Left colon (tissue), 2 donors: ENCODE measurements at regions not wholly inside any gene's neighbourhood (a gene's known extent, or its start where the extent isn't known, plus 50 kb on each side); places are given as distances from the start of the nearest gene placed in this dataset.
A peak's percentile ranks its signal among the peaks of the same experiment; 100 is the strongest.

Source experiments
- ATAC-seq: fragments of 200-7000 bp; cut with Tn5 transposase; one replicate; pipeline ENCODE4 v1.9.1; 2020; ENCODE audit warnings: mild to moderate bottlenecking, moderate library complexity
- DNase-seq, 2 donors: peaks; one replicate each; pipeline ENCODE4 v3.0.0-alpha.2; 2020
- intact Hi-C, 2 donors: fragments of 100-400 bp; cut with DNase I in 1 of 2; cut with micrococcal nuclease in 1 of 2; formaldehyde crosslinking; loops; one replicate each; pipeline versions ENCODE4 v1.11.2 to v1.14.0; 2022; cut with DNase I, micrococcal nuclease
- donor health status: DM: no; HTN: no; CAD: no.
- donor health status: DM: yes; HTN: yes; CAD: no.

DNA sequence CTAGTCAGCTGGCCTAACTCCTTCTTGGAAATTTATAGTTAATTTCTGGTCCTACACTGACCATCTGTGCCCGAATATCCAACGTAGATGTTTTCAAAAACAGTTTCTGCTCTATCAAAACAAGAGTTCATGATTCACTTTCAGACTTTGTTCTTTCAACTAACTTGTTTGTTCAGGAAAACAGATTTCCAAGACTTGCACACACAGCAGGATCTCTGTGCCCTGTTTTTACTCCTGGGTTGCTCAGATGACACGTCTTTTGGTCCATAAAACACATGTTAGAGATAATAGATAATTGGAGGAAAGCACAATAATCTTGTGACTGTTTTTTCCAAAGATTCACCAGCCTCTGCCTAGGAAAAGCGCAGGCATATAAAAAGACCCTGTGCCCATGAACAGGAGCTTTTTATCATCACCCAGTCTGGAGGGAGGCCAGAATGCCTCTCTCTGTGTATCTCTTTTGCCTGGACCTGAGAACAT lies 218.0 kb downstream of the IRS2 start:
- ATAC-seq (no peak), DNase-seq (no peak)

DNA sequence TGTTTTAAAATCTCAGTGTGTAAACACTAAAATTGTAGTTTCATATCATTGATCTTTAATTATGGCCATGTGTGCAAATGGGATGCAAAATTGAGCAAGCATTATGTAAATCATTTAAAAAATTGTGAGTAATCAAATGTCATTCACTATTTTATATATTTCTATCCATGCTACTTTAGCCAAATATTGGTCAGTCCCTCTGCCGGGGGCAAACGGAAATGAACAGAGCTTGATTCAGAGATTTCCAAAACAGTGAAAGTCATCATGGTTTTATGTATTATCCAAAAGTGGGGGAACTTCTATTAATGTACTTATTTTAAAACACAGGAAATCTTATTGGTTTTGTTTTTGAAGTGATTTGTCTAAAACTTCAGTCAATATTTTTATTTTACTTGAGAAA lies 219.1 kb downstream of the IRS2 start:
- no peak for DNase-seq
- ATAC-seq, result no peak
- intact Hi-C loops, result no loop called here

More for the DNA sequence above, 218.0 kb downstream of the IRS2 start:
- intact Hi-C loops, result no loop called here

DNA sequence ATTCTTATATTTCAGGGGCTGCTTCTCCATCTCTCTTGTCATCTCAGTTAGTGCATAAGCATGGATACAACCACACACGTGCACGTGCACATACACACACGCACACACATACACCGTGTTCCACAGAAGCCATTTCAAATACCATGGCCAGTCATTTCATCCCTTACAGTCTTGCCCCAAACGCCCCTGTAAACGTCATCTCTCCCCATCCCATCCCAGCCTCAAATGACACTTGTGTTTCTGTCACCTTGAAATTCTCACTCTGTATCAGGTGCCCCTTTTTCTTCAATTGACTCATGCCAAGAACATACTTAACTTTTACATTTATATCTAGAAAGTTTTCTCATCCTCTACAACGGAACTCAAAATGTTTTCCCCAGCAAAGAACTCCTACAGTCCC lies 220.5 kb downstream of the IRS2 start:
- ATAC-seq, result no peak
- intact Hi-C loops, result no loop called here
- no peak for DNase-seq

- intact Hi-C loops, result no loop called here
- no peak for ATAC-seq
- no peak for DNase-seq
Measured at GRCh38 chr13:109548374-109548773, 238.0 kb downstream of the IRS2 start.

DNA sequence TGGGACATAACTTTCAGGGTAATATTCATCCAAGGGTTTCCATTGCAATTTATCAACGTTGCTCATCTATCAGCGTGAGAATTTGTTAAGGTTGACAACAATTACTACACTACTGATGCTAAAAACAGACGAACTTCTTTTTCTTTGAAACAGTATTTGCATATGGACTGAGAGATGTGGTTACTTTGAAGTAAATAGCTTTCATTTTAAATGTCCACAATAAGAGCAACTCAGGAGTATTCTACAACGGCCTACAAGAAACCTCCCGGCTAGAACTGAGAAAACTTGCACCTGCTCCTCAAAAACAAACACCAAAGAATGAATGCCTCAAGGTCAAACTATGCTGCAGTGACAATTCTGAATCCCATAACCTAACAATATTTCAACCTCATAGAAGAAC lies 238.4 kb downstream of the IRS2 start:
- DNase-seq (no peak), ATAC-seq (no peak)
- intact Hi-C loops, result no loop called here

GRCh38 chr13:109545931-109546330 lies 240.5 kb downstream of the IRS2 start:
- no peak for DNase-seq
- ATAC-seq, result no peak
- intact Hi-C loops, result no loop called here

DNA sequence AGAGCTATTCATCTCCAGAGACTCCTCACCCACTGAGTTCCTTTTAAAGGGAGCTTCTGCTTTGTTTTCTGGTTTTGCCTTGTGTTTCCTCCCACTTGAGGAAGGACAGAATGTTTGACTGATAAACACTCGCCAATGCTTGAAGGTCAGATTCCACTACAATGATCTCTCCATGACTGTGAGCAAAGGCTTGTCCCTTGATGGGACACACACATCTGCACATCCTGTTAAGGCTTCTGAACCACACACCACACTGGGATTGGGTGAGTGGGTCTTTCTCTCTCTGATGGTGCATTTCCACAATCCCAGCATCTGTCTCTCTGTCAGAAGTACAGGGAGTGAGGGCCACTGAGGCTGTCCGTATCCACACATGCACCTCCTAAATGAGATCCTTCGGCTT lies 245.3 kb downstream of the IRS2 start:
- DNase-seq, result no peak
- no peak for ATAC-seq
- intact Hi-C loops, result no loop called here

GRCh38 chr13:109537584-109537983 lies 248.8 kb downstream of the IRS2 start:
- no peak for DNase-seq
- no peak for ATAC-seq
- intact Hi-C loops, result no loop called here

DNA sequence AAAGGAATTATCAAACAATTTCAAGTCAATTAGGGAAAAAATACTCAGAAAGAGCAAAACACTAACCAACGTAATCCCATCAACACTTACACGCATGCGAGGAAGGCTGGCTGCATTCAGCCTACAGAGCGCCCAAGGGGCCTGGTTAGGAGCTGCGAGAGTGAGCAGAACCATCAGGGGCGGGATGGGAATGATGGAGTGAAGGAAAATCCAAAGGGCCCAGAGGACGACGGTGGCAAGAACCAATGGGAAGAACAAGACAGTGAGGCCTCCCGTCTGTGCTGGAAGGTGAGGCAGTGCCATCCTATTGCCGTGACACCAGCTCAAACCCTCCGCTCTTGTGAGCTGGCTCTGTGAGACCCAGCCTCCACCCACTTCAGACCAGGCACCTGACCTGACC lies 253.0 kb downstream of the IRS2 start:
- ATAC-seq, result no peak

GRCh38 chr13:109529964-109530363 lies 256.4 kb downstream of the IRS2 start:
- no peak for DNase-seq
- no peak for ATAC-seq
- intact Hi-C loops, result no loop called here

More for the DNA sequence above, 253.0 kb downstream of the IRS2 start:
- DNase-seq, result no peak
- intact Hi-C loops, result no loop called here

DNA sequence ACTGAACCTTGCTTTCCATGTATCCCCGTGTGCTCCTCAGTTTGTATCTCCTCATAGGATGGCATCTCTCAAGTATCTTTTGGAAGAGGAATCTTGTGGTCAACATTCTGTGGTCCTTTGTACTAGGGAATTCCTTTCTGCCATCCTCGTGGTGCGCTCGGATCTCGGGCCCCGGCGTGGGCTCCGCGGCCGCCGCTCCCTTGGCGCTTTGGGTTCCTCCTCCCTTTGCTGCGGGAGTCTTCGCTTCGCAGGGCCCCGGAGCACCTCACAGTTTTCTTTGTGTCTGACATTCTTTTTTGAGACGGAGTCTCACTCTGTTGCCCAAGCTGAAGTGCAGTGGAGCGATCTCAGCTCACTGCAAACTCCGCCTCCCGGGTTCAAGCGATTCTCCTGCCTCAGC lies 264.7 kb downstream of the IRS2 start:
- DNase-seq, result no peak
- no peak for ATAC-seq
- intact Hi-C loops, result no loop called here

DNA sequence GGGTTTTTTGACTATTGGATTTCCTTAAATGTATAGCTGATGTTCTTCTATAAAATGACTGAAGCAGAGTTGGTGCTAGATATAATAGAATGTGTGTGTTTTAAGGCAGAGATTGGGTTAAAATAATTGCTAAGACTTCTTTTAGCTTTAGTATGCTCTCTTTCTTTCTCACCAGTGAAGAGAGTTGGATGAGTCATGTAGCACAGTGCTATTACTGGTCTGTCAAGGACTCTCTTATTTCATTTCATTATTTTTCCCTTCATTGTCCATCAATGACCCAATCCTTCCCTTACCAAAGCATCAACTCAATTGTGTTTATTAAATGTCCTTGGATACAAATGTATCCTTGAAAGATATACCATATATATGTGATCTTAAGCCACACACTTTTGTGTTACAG lies 268.9 kb downstream of the IRS2 start:
- intact Hi-C loops, result no loop called here
- ATAC-seq, result no peak
- DNase-seq, result no peak

GRCh38 chr13:109516186-109516585 lies 270.2 kb downstream of the IRS2 start:
- no peak for ATAC-seq
- DNase-seq, result no peak
- intact Hi-C loops, result no loop called here

DNA sequence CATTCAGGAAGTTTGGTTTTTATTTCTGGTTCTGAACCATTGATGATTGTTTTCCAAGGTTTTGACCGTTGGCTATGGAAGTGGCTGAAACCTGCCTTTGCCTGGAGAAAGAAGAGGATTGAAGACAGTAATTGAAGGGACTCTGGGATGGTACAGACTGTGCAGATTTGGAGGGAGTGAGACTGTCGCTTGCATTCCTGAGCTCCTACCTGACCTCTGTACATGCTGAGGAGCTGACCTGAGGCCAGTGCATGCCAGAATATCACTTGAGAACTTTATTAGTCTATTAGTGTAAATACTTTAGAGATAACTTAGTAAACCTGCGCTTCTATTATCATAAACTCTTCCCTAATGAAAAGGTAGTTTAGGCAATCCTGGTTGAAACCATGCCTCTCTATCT lies 276.4 kb downstream of the IRS2 start:
- ATAC-seq (no peak), DNase-seq (no peak)
- intact Hi-C loops, result no loop called here

- no peak for ATAC-seq
- DNase-seq, result no peak
- intact Hi-C loops, result no loop called here
Measured at GRCh38 chr13:109509154-109509900, 277.1 kb downstream of the IRS2 start.

GRCh38 chr13:109500146-109500773 lies 286.1 kb downstream of the IRS2 start:
- ATAC-seq, result no peak
- no peak for DNase-seq
- intact Hi-C loops, result no loop called here

GRCh38 chr13:109497917-109498316 lies 288.5 kb downstream of the IRS2 start:
- intact Hi-C loops, result no loop called here
- DNase-seq, result no peak
- no peak for ATAC-seq

DNA sequence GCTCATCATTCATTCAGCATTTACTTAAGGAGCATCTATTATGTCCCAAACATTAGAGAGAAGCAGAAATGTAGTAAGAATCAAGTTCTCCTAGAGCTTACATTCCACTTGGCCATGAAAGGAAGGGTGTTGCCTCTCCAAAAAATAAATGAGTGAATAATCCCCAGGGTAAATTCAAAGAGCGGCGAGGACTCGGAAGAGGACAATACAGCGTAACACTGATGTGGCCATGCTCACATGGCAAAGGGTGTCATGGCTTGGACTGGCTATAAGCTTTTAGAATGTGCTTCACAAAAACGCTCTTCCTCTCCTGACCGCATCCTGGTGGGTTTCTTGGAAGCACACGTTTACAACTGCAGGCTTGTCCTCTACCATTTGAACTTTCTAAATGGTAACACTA lies 290.2 kb downstream of the IRS2 start:
- intact Hi-C loops, result no loop called here
- ATAC-seq, result no peak
- DNase-seq, result no peak

DNA sequence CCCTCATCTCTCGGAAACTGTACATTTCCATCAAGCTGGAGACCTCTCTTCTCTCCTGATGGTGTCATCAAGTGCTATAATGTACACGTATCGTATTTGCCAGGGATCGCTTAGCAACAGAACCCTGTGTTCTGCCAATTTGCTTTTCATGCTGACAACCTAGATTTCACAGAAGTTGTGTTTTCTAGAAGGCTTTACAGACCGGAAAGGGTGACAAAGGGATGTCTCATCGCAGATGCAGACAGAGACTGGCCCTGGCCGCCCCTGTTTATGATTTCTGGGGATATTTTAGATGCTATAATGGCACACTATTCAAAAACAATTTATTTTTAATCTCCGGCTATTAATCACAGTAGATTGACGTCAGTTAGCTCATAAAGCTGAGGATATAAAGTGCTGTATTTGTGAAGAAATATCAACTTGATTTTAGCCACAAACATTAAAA lies 291.4 kb downstream of the IRS2 start:
- no peak for DNase-seq
- intact Hi-C loops, result no loop called here
- no peak for ATAC-seq

- intact Hi-C loops, result no loop called here
- peak in 1 of 2 donors; percentile 13 for DNase-seq
- ATAC-seq, result peak; percentile 46
Measured at GRCh38 chr13:109485136-109485794, 301.1 kb downstream of the IRS2 start.
